ENCODE measurements at regions not wholly inside any gene's neighbourhood (a gene's known extent, or its start where the extent isn't known, plus 50 kb on each side); places are given as distances from the start of the nearest gene placed in this dataset.

- DNase-seq, result no peak
These were observed 112.1 kb upstream of the SSTR4 start for GRCh38 chr20:22922987-22923386.

GRCh38 chr20:22924046-22924737 is 110.9 kb upstream of the SSTR4 start:
- no peak for DNase-seq

- DNase-seq, result no peak
These were observed 110.0 kb upstream of the SSTR4 start for GRCh38 chr20:22924949-22925612.

GRCh38 chr20:22925613-22925983 is 109.5 kb upstream of the SSTR4 start:
- DNase-seq, result no peak

GRCh38 chr20:22927537-22927936 is 107.6 kb upstream of the SSTR4 start:
- no peak for DNase-seq

GRCh38 chr20:22928679-22929078 is 106.4 kb upstream of the SSTR4 start:
- DNase-seq, result no peak

GRCh38 chr20:22929661-22930060 is 105.5 kb upstream of the SSTR4 start:
- DNase-seq, result no peak

GRCh38 chr20:22931653-22932608 is 103.2 kb upstream of the SSTR4 start:
- DNase-seq, result no peak

- no peak for DNase-seq
These were observed 95.9 kb upstream of the SSTR4 start for GRCh38 chr20:22939181-22939580.

- no peak for DNase-seq
These were observed 94.8 kb upstream of the SSTR4 start for GRCh38 chr20:22940350-22940749.

GRCh38 chr20:22941550-22941949 is 93.6 kb upstream of the SSTR4 start:
- no peak for DNase-seq

- DNase-seq, result no peak
These were observed 92.4 kb upstream of the SSTR4 start for GRCh38 chr20:22942742-22943141.

GRCh38 chr20:22944062-22944461 is 91.0 kb upstream of the SSTR4 start:
- DNase-seq, result no peak

- no peak for DNase-seq
These were observed 90.2 kb upstream of the SSTR4 start for GRCh38 chr20:22944936-22945335.

- DNase-seq, result no peak
These were observed 88.5 kb upstream of the SSTR4 start for GRCh38 chr20:22946596-22946995.

GRCh38 chr20:22949331-22950109 is 85.6 kb upstream of the SSTR4 start:
- no peak for DNase-seq

- DNase-seq, result no peak
These were observed 83.1 kb upstream of the SSTR4 start for GRCh38 chr20:22951966-22952365.

- DNase-seq, result no peak
These were observed 80.5 kb upstream of the SSTR4 start for GRCh38 chr20:22954661-22955060.

- DNase-seq, result no peak
These were observed 76.7 kb upstream of the SSTR4 start for GRCh38 chr20:22958390-22958789.

- no peak for DNase-seq
These were observed 72.3 kb upstream of the SSTR4 start for GRCh38 chr20:22962567-22963439.

- DNase-seq, result no peak
These were observed 71.5 kb upstream of the SSTR4 start for GRCh38 chr20:22963581-22963980.
